Stimulated activated naive CD4-positive, alpha-beta T cell (primary cell): ENCODE measurements at regions not wholly inside any gene's neighbourhood (a gene's known extent, or its start where the extent isn't known, plus 50 kb on each side); places are given as distances from the start of the nearest gene placed in this dataset.

Experiments used
- DNase-seq, 6 experiments: peaks; one replicate each; lab custom pipeline; 2025; lab: John Stamatoyannopoulos, UW

GRCh38 chr5:166957782-166958181, 1333.7 kb upstream of the WWC1 start:
- DNase-seq: no peak

DNA sequence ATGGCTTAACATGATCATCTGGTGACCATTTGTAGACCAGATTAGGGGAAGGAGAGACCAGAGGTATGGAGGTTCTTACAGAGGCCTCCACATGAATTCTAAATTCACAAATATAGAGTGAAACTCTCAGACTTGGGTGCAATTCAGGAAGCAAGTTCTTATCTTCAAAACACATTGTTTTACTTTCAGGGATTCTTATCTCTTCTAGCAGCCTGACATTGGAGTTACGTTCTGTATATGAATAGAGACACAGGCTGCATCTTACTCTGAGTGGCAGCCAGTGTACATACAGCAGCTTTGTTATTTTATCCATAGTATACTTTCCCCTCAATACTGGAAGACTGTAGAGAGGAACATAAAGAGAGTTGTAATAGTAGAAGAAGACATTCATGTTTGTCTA, 1331.7 kb upstream of the WWC1 start:
- DNase-seq: no peak

GRCh38 chr5:166961028-166961427, 1330.4 kb upstream of the WWC1 start:
- DNase-seq: no peak

DNA sequence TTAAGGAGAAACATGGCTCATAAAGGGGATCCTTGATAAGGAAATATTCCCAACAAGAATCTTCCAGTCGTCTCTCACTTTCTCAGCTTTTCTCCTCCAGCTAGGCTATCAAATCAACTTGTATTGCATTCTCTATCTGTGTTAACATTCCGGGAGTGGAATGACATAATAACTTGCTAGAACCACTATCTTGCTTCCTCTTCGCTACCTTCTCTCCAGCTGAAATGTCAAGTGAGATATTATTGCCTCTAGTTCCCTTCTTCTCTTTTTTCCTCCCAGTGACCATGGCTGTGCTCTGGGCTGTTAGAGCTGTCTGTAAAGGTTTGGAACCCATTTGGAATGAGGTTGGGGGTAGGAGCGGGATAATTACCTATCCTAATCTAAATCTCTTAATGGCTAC, 1329.5 kb upstream of the WWC1 start:
- no peak for DNase-seq

DNA sequence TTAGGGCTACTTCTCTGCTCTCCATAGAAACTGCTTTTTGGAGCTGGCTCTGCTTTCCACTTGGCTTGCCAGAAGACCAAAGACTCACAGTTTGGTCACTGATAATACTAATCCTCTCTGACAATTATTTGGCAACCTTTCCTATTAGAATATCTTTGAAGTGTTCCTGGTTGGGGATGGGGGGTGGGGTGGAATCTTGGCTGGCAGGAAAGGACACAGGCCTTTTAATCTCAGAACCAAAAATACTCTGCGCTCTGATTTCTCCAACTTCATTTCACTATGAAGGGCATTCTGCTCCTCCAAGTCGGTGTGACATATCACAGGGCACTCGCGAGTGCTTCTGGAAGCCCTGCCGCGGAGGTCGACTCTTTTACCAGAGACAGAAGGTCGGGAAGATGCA, 1329.0 kb upstream of the WWC1 start:
- no peak for DNase-seq

GRCh38 chr5:166963596-166963995, 1327.8 kb upstream of the WWC1 start:
- no peak for DNase-seq

DNA sequence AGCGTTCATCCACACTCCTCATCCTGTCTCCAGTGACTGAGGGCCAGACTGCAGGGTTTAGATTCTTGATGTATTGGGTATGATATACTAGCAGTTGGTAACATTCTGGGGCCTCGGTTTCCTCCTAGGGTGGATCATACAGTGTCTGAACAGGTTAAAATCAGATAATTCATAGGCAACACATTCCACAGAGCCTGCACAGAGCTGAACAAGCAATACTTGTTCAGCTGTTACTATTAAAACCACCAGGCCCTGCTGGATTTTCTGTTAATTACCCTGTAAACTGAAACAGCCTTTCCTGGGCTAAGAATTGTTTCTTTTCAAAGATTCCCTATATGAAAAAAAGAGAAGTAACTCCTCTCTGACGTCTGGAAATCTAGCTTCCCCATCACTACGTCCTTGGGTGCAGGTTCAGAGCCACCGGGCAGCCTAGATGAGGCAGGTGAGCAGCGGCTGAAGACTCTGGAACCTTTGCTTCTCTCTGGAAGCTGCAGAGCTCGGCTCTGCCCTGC, 1313.5 kb upstream of the WWC1 start:
- DNase-seq: no peak

DNA sequence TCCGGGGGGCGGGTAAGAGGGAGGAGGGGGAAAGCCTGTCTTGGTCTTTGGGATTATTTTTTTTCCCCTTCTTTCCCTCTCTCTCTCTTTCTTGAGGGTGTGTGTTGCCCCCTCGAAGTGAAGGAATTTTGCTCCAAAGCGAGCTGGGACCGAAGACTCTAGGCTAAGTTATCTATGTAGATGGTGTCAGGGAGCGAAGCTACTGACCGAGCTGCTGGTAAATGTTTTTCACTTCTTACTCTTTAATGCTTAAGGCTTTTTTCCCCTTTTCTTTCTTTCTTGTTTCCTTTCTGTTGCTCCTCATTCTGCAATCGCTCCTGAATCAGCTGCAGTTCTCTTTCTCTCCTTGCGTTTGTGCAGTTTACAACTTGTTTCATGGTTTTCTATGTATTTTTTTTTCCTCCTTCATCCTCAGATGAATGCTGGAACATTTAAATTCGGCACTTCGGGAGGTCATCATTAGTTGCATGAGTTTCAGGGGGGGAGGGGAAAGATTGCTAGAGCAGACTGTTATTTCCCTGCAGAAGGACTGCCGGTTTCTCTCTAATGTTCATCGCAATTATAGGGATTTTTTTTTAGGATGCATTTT, 1312.0 kb upstream of the WWC1 start:
- no peak for DNase-seq

DNA sequence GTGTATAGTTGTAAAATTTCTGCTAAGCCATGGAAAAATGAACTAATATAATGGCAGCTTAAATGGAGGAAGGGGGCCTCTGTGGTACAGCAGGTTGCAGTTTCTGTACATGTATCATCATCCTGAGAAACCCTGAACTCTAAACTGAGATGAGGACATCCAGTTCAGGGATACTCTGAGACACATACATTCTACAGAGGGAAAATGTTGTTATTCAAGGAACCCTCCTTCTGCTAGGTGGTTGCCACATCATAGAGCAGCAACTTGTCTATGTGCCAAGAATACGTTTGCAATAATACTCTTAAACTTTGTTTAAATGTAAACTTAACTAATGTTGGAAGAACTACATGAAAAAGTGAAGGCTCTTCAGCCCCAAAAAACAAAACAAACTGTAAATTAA, 1310.8 kb upstream of the WWC1 start:
- DNase-seq: no peak

GRCh38 chr5:166982226-166982625, 1309.2 kb upstream of the WWC1 start:
- DNase-seq: no peak

DNA sequence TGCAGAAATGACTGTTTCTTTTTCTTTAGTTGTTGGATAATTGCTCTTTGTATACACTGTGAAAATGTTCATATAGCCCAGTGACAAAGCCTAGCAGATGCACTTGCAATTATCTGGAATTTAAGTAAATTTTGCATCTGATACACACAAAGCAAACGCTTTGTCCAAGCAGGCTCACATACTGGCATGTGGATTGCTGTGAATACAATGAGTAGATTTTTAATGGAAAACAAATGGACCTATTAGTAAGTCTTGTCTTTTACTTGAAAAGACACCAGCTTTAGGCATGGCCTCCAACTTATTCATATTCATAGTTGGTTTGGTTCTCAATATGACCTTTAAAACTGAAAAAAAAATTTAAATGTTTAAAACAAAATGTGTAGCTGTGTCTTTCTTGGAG, 1299.8 kb upstream of the WWC1 start:
- no peak for DNase-seq

GRCh38 chr5:166992108-166992507, 1299.3 kb upstream of the WWC1 start:
- no peak for DNase-seq

DNA sequence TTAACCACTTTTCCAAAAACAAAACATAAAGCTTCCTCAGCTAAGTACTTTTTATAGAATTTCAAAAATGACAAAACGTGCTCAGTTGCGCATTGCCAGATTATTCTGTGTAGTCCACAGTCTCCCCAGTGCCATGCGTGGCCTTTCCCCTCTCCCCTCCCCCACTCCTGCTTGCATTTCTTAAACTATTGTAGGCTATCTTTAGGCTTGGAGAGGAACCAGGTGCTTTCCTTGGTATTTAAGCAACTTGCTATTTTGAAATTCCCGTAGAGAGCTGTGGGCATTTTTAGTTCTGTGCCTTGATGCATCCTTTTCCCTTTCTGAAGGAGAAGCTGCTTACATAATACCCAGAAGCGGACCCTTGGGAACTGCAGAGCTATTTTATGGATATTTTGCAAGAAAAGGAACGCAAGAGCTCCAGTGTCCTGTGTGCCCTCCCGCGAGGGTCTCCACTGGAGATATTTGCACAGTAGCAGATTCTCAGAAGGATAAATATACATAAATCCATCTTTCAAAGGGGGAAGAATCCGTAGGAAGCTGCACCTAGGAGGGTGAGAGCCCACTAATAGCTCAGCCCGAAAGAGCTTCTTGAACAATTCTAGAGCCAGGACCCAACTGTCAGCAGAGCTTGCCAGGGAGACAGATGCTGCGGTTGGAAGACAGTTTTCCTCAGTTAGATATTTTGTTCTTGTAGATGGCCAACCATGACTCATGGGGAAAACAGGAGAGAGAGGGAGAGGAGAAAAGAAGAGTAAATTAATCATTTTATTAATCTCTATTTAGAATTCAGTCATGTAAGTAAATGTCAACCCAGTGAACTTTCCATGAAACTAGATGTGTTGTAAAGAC, 1298.3 kb upstream of the WWC1 start:
- no peak for DNase-seq

- DNase-seq: no peak
Measured at GRCh38 chr5:166994226-166994625, 1297.2 kb upstream of the WWC1 start.

GRCh38 chr5:167001246-167001645, 1290.2 kb upstream of the WWC1 start:
- no peak for DNase-seq

DNA sequence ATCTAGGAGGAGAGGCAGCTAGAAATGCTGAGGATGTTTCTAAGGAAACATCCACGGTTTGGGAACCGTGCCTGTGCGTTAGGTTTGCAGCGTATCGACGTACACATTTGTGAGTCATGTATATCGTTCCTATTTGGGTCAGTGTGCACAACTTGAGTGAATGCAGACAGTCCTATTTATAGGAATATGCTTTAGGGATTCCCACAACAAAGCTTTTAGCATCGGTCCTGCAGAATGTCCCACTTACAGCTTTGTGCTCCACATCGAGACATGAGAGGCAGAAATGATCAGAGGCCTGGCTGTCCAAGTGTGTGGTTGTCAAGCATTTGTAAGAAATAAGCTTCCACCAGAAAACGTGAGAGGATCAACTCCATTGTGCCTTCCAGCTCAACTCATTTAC, 1282.7 kb upstream of the WWC1 start:
- DNase-seq: no peak

DNA sequence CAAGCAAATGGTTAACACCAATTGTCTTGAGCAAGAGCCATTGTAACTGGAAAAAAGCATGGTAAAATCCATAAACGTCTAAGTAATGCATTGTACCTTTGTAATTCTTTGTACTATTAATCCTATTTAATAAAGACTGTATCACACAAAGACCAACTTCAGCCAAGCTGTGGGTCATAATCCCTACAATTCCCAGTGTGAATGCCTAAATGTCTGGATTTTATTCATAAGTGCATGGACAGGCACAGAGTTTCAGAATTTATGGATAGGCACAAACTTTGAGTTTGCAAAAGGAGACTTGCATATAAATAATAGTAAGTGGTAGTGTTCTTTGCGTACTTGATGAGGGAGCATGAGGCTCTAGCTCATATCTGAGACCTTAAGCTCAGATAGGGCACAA, 1280.2 kb upstream of the WWC1 start:
- no peak for DNase-seq

- no peak for DNase-seq
Measured at GRCh38 chr5:167012123-167013034, 1279.1 kb upstream of the WWC1 start.

GRCh38 chr5:167014401-167015056, 1276.9 kb upstream of the WWC1 start:
- DNase-seq: no peak

- no peak for DNase-seq
Measured at GRCh38 chr5:167020418-167020817, 1271.0 kb upstream of the WWC1 start.

- DNase-seq: no peak
Measured at GRCh38 chr5:167029488-167029887, 1262.0 kb upstream of the WWC1 start.

DNA sequence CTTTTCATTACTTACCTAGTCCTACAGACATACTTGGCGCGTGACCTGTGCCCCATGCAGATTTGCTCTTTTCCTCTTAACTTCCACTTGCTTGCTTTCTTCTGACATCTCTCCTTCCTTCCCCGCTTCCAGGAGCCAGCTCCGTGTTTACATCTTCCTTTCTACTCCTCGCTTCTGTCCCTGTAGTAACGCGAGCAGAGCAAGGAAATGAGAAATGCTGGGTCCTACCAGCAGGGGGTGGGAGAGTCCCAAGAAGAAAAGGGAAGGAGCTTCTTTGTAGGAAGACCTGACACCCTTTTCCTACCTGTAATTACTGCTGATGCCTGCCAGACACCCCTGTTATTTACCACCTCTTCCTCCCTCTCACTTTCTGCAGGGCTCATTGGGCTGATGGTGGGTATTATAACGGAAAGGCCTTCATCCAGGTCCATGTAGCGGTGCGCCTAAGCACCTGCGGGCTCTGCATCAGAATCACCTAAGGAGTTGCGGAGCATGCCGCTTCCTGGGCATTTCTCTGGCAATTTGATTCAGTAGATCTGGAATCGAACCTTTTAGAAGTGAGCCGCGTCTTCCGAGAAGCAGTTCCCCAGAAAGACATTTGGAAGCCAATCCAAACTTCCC, 1260.8 kb upstream of the WWC1 start:
- no peak for DNase-seq
